Natural killer cell treated with Interleukin-12 subunit alpha and Interleukin-12 subunit beta and Interleukin-15 and Interleukin-18, amount 100 ng/mL, for 72 hours (primary cell): ENCODE measurements at regions not wholly inside any gene's neighbourhood (a gene's known extent, or its start where the extent isn't known, plus 50 kb on each side); places are given as distances from the start of the nearest gene placed in this dataset.
"Not testable (repeated sequence)": the region's sequence is repeated elsewhere in the genome, so short reads cannot be mapped to it uniquely, and the experiment has no call there.

Experiments
- ATAC-seq, 2 donors: fragments of 150-1000 bp; cut with Tn5 transposase in 1 of 2; sonication (Bioruptor Pico), chemical (Tn5 transposase) in 1 of 2; 2 replicates each; pipeline ENCODE4 v1.10.0; 2021
- DNase-seq: peaks from one replicate; pipeline ENCODE4 v3.0.0; 2022; ENCODE audit warnings: low spot score
- H3K27ac Mint-ChIP-seq, 2 donors: 1 replicate in 1 of 2; 2 replicates in 1 of 2; pipeline ENCODE4 v1.8.0; 2022; ENCODE audit warnings: mixed read lengths in 2 of 2, mild to moderate bottlenecking in 1 of 2, moderate library complexity in 1 of 2
- H3K27me3 Mint-ChIP-seq, 2 donors: 1 replicate in 1 of 2; 2 replicates in 1 of 2; pipeline ENCODE4 v1.8.0; 2022; ENCODE audit warnings: mixed read lengths in 2 of 2
- H3K36me3 Mint-ChIP-seq: one replicate; pipeline ENCODE4 v1.8.0; 2022; ENCODE audit warnings: mixed read lengths
- H3K4me1 Mint-ChIP-seq, 2 donors: 1 replicate in 1 of 2; 2 replicates in 1 of 2; pipeline ENCODE4 v1.8.0; 2022; ENCODE audit warnings: low read depth in 2 of 2, mixed read lengths in 2 of 2, mild to moderate bottlenecking in 1 of 2
- H3K4me3 Mint-ChIP-seq: one replicate; pipeline ENCODE4 v1.8.0; 2022; ENCODE audit warnings: mixed read lengths
- H3K9me3 Mint-ChIP-seq: 2 replicates; pipeline ENCODE4 v1.8.0; 2022; ENCODE audit warnings: mixed read lengths

GRCh38 chr2:36302911-36303310 lies 52.7 kb upstream of the CRIM1 start:
- H3K36me3 Mint-ChIP-seq: no peaks in the 10 kb centered on the region
- DNase-seq (no peak), ATAC-seq (no peak)
- no peaks in the 10 kb centered on the region for H3K9me3 Mint-ChIP-seq
- H3K4me3 Mint-ChIP-seq: no peak overlapping the region
- no peaks in the 10 kb centered on the region for H3K27me3 Mint-ChIP-seq
- H3K4me1 Mint-ChIP-seq: peaks cover 4 to 13% of the 10 kb centered on the region in 2 donors
- H3K27ac Mint-ChIP-seq: no peak overlapping the region

GRCh38 chr2:36301843-36302242 lies 53.7 kb upstream of the CRIM1 start:
- no peak overlapping the region for H3K27ac Mint-ChIP-seq
- no peaks in the 10 kb centered on the region for H3K9me3 Mint-ChIP-seq
- DNase-seq (no peak), ATAC-seq (no peak)
- H3K36me3 Mint-ChIP-seq: no peaks in the 10 kb centered on the region
- no peaks in the 10 kb centered on the region for H3K27me3 Mint-ChIP-seq
- peaks cover 4 to 20% of the 10 kb centered on the region in 2 donors for H3K4me1 Mint-ChIP-seq
- no peak overlapping the region for H3K4me3 Mint-ChIP-seq

GRCh38 chr2:36300697-36301096 lies 54.9 kb upstream of the CRIM1 start:
- Mint-ChIP-seq H3K4me3 (no peak overlapping the region), H3K27ac (no peak overlapping the region), H3K4me1 (peaks cover 4 to 21% of the 10 kb centered on the region in 2 donors), H3K27me3 (no peaks in the 10 kb centered on the region), H3K9me3 (no peaks in the 10 kb centered on the region), H3K36me3 (no peaks in the 10 kb centered on the region)
- ATAC-seq (no peak), DNase-seq (no peak)

- no peaks in the 10 kb centered on the region for H3K36me3 Mint-ChIP-seq
- H3K9me3 Mint-ChIP-seq: no peaks in the 10 kb centered on the region
- no peak overlapping the region for H3K27ac Mint-ChIP-seq
- DNase-seq: no peak
- no peaks in the 10 kb centered on the region for H3K27me3 Mint-ChIP-seq
- peaks cover 4 to 17% of the 10 kb centered on the region in 2 donors for H3K4me1 Mint-ChIP-seq
- ATAC-seq: no peak
- no peak overlapping the region for H3K4me3 Mint-ChIP-seq
Observed at GRCh38 chr2:36296798-36297197, 58.8 kb upstream of the CRIM1 start.

GRCh38 chr2:36294316-36294721 lies 61.3 kb upstream of the CRIM1 start:
- Mint-ChIP-seq H3K9me3 (no peaks in the 10 kb centered on the region), H3K36me3 (no peaks in the 10 kb centered on the region), H3K4me3 (no peak overlapping the region), H3K27me3 (no peaks in the 10 kb centered on the region), H3K27ac (no peak overlapping the region), H3K4me1 (peaks cover 0 to 8% of the 10 kb centered on the region in 2 donors)
- ATAC-seq (peak in 1 of 2 donors; percentile 54), DNase-seq (no peak)

- ATAC-seq (no peak), DNase-seq (no peak)
- Mint-ChIP-seq H3K27me3 (peaks cover 0 to 3% of the 10 kb centered on the region in 2 donors), H3K4me1 (peaks cover 0 to 3% of the 10 kb centered on the region in 2 donors), H3K36me3 (peaks cover 6% of the 10 kb centered on the region), H3K9me3 (peaks cover 8% of the 10 kb centered on the region), H3K27ac (no peak overlapping the region), H3K4me3 (no peak overlapping the region)
Observed at GRCh38 chr2:36290306-36290856, 65.2 kb upstream of the CRIM1 start.

GRCh38 chr2:36289731-36290130 lies 65.8 kb upstream of the CRIM1 start:
- peaks cover 0 to 3% of the 10 kb centered on the region in 2 donors for H3K4me1 Mint-ChIP-seq
- H3K27ac Mint-ChIP-seq: no peak overlapping the region
- DNase-seq: no peak
- H3K9me3 Mint-ChIP-seq: peaks cover 9% of the 10 kb centered on the region
- peaks cover 11% of the 10 kb centered on the region for H3K36me3 Mint-ChIP-seq
- no peak overlapping the region for H3K4me3 Mint-ChIP-seq
- H3K27me3 Mint-ChIP-seq: peaks cover 0 to 3% of the 10 kb centered on the region in 2 donors
- ATAC-seq: no peak

- ATAC-seq (no peak), DNase-seq (no peak)
- peaks cover 18% of the 10 kb centered on the region for H3K36me3 Mint-ChIP-seq
- peaks cover 0 to 3% of the 10 kb centered on the region in 2 donors for H3K4me1 Mint-ChIP-seq
- H3K9me3 Mint-ChIP-seq: peaks cover 14% of the 10 kb centered on the region
- H3K27me3 Mint-ChIP-seq: peaks cover 0 to 5% of the 10 kb centered on the region in 2 donors
- H3K27ac Mint-ChIP-seq: no peak overlapping the region
- H3K4me3 Mint-ChIP-seq: no peak overlapping the region
Observed at GRCh38 chr2:36287363-36288275, 68.0 kb upstream of the CRIM1 start.

GRCh38 chr2:36279506-36279905 lies 76.1 kb upstream of the CRIM1 start:
- not testable (repeated sequence) for H3K27me3 Mint-ChIP-seq, H3K4me1 Mint-ChIP-seq, H3K27ac Mint-ChIP-seq, H3K4me3 Mint-ChIP-seq, DNase-seq, ATAC-seq
- H3K9me3 Mint-ChIP-seq: peaks cover 10% of the 10 kb centered on the region
- peaks cover 25% of the 10 kb centered on the region for H3K36me3 Mint-ChIP-seq

- peaks cover 0 to 3% of the 10 kb centered on the region in 2 donors for H3K4me1 Mint-ChIP-seq
- H3K9me3 Mint-ChIP-seq: peaks cover 7% of the 10 kb centered on the region
- no peak overlapping the region for H3K4me3 Mint-ChIP-seq
- no peak for ATAC-seq
- no peaks in the 10 kb centered on the region for H3K27me3 Mint-ChIP-seq
- no peak for DNase-seq
- H3K27ac Mint-ChIP-seq: no peak overlapping the region
- H3K36me3 Mint-ChIP-seq: peaks cover 20% of the 10 kb centered on the region
Observed at GRCh38 chr2:36277881-36278523, 77.6 kb upstream of the CRIM1 start.

GRCh38 chr2:36277146-36277808 lies 78.3 kb upstream of the CRIM1 start:
- DNase-seq (no peak), ATAC-seq (peak; percentile 75 to 91)
- peaks cover 6% of the 10 kb centered on the region for H3K9me3 Mint-ChIP-seq
- H3K4me1 Mint-ChIP-seq: peaks cover 0 to 3% of the 10 kb centered on the region in 2 donors
- no peak overlapping the region for H3K4me3 Mint-ChIP-seq
- H3K27ac Mint-ChIP-seq: no peak overlapping the region
- no peaks in the 10 kb centered on the region for H3K27me3 Mint-ChIP-seq
- peaks cover 18% of the 10 kb centered on the region for H3K36me3 Mint-ChIP-seq

- peaks cover 21 to 22% of the 10 kb centered on the region in 2 donors for H3K4me1 Mint-ChIP-seq
Observed at GRCh38 chr2:36271266-36271665, 84.3 kb upstream of the CRIM1 start.

GRCh38 chr2:36270758-36271157 lies 84.8 kb upstream of the CRIM1 start:
- no peak for ATAC-seq
- no peak for DNase-seq

More at GRCh38 chr2:36271266-36271665, 84.3 kb upstream of the CRIM1 start:
- H3K27me3 Mint-ChIP-seq: no peaks in the 10 kb centered on the region
- peaks cover 14% of the 10 kb centered on the region for H3K36me3 Mint-ChIP-seq
- no peak overlapping the region for H3K4me3 Mint-ChIP-seq
- H3K27ac Mint-ChIP-seq: no peak overlapping the region
- ATAC-seq (no peak), DNase-seq (no peak)
- H3K9me3 Mint-ChIP-seq: peaks cover 11% of the 10 kb centered on the region

More at GRCh38 chr2:36270758-36271157, 84.8 kb upstream of the CRIM1 start:
- H3K9me3 Mint-ChIP-seq: peaks cover 11% of the 10 kb centered on the region
- H3K36me3 Mint-ChIP-seq: peaks cover 14% of the 10 kb centered on the region
- H3K4me1 Mint-ChIP-seq: peaks cover 22 to 24% of the 10 kb centered on the region in 2 donors
- H3K4me3 Mint-ChIP-seq: no peak overlapping the region
- no peaks in the 10 kb centered on the region for H3K27me3 Mint-ChIP-seq
- H3K27ac Mint-ChIP-seq: no peak overlapping the region
